HG02870 (cell line): ENCODE measurements at regions not wholly inside any gene's neighbourhood (a gene's known extent, or its start where the extent isn't known, plus 50 kb on each side); places are given as distances from the start of the nearest gene placed in this dataset.
"Not testable (repeated sequence)": the region's sequence is repeated elsewhere in the genome, so short reads cannot be mapped to it uniquely, and the experiment has no call there.

Experiments
- ATAC-seq: cut with Tn5 transposase; IDR thresholded peaks from one replicate; pipeline ENCODE4 v1.9.1; 2021; ENCODE audit warnings: mild to moderate bottlenecking, moderate library complexity; ENCODE audit not compliant: unreplicated experiment

DNA sequence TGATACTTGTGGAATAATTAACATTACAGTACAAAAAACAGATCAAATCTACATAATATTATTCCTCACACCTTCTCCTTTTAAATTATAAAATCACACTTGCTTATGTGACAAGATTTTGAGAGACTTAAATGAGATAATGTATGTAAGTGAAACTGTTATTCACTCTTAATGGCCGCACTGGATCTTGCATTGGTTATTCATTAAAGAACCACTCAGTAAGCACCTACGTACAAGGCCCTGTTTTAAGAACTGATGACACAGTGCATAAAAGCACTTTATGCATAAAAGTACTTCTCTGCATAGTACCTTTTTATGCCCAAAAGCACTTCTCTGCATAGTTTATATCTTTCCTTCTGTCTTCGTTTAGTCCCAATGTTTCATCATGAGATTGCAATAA, 172.1 kb downstream of the GOLGA6L6 start:
- ATAC-seq = no peak

DNA sequence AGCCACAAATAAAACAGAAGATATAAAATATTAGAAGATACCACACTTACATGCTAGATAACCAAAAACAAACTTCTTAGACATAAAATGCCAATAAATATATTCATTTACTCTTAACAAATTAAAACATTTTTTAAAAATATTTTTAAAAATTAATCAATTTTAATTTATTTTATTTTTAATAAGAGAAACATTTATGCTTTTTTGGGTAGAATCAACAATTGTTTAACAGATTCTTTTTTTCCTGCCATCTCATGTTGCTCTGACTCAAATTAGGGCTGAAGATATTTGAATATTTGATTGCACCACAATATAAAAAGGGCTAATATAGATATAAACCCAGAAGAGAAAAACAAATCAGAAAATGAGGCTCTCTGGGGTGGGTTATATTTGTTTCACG, 172.6 kb downstream of the GOLGA6L6 start:
- no peak for ATAC-seq

DNA sequence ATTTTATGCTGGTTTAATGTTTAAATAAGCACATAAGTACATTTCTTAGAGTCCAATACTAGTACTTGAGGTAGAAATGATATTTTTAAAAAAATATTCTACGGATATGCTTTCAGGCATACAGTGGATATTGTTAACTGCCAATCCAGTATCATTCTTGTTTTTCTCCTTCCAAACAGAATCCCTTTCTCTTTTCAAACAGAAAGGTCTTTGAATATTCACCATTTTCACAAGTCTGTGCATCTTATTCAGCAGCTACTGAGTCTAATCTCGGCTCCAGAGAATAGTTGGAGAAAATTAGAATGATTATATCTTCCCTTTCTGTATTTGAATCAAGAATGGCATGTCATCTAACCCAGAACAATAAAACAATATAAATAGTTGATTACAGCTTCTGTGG, 174.5 kb downstream of the GOLGA6L6 start:
- no peak for ATAC-seq

DNA sequence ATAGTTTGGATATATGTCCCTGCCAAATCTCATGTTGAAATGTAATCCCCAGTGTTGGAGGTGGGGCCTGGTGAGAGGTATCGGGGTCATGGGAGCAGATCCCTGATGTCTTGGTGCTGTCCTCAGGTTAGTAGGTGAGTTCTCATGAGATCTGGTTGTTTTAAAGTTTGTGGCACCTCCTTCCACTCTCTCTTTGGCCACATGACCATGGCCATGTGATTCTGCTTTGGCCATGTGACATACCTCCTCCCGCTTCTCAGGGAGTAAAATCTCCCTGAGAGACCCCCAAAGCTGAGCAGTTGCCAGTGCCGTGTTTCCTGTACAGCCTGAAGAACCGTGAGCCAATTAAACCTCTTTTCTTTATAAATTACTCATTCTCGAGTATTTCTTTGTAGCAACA, 178.0 kb downstream of the GOLGA6L6 start:
- not testable (repeated sequence) for ATAC-seq

DNA sequence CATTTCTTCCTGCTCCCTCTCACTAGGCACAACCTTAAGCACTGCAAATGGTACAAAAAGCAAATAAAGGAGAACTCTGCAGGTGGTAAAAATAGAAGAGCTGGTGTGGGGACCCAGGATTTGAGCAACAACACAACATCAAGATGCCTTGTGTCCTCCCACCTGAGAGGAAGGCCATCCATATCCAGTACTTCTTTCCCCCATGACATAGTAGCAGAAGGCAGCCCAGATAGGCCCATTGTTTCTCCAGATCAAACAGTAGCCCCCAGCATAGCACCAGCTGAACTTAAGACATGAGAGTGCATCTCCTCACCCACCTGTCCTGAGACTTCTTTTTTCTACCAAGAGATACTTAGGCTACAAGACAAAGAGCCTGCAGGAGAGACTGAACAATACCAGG, 180.5 kb downstream of the GOLGA6L6 start:
- ATAC-seq = no peak

DNA sequence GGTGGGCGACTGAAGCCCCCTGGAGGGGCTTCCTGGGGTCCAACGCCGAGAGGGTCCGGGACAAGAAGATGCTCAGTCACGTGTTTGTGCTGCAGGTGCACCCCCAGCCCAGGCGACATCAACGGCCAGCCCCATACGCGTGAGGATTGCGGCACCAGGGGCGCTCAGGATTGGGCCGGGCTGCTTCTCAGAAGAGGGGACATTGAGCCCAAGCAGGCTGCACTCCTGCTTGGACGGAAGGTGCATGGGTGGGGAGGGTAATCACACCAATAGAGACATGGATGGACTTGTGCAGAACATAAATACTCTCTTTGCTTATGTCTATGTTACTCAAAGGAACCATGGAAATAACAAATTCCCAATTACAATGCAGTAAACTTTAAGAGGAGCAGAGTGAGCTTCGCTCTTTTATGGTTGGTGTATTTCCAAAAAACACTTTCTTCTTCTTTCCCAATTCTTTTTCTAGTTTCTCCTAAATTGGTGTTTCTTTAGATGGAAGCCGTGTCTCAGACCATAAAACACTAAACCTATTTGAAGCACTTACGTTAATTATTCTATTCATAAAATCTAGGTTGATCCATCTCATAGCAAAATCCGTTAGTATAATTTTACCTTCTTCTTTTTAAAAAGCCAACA, 182.7 kb downstream of the GOLGA6L6 start:
- ATAC-seq = no peak

DNA sequence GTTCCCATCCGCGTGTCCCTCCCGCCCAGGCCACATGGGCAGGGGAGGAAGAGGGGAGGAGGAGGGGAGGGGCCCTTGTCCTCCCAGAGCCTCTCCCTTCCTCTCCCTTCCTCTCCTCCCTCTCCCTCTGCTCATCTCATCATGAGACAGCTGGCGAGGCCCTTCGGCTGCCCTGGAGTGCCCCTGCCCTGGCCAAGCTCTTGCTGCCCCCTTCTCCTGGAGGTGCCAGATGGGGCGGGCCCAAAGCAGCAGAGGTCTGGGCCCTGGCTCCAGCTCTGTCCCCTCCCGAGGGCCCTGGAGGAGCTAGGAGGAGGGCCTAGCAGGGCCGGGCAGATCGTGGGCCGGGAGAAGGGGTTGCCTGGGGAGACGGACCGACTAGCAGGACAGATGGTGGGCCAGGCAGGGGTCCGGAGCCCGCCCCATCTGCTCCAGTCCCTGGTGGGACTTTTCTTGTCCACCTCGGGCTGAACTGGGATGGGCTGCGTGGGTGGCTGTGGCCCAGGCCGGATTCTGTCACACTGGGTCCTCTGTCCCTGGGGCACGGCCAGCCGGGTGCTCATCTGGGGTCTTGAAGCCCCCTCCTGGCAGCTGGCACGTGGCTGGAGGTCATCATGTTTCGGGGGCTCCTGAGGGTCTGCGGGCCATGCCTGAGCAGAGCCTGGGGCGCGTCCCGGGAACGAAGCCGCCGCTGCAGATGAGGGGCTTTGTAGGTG, 183.4 kb downstream of the GOLGA6L6 start:
- no peak for ATAC-seq

DNA sequence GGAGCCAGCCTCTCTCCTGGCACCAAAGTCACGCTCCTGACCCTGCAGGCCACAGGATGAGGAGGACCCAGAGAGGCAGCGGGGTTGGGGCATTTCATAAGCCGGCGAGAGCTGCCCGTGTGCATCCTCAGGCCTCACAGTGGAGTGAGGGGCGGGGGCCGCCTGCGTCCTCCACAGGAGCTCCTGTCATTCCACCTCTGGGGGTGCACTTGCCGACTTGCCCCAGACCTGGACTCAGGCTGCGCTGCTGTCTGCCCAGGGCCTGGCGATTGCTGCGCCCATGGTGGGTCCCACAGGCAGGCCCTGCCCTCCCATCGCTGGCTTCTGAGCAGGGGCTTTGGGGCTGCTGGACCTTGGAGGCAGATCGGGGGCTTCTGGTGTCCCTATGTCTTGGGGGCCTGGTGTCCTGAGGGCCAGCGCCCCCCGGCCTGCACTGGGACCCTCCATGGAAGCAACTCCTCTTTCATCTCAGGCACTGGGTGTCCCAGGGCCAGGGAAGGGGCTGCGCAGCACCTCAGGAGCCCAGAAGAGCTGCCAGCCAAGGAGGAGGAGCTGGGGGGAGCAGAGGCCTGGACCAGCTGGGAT, 184.0 kb downstream of the GOLGA6L6 start:
- no peak for ATAC-seq

DNA sequence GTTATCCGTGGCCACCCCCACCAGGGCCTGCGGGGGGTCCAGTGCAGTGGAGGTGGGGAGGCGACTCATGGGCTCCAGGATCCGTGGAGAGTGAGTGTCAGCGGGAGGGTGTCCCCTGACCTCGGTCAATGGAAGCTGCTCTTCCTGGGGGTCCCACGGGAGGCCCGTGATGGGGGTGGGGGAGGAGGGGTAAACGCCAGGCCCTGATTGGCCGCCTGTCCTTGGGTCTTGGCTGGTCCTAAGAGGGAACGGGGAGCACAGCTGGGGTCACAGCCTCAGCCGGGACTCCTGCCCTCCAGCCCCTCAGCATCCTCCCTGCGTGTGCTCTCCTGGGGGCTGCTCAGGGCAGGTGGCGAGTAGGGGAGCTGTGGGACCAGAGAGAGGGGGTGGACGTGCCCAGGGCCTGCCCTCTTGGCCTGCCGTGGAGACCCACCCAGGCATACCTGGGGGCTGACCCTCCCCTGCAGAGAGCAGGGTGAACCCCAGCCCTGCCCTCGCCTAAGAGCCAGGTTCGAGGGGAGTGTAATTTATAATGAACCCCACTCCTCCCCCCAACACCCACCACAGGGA, 184.6 kb downstream of the GOLGA6L6 start:
- ATAC-seq = no peak

DNA sequence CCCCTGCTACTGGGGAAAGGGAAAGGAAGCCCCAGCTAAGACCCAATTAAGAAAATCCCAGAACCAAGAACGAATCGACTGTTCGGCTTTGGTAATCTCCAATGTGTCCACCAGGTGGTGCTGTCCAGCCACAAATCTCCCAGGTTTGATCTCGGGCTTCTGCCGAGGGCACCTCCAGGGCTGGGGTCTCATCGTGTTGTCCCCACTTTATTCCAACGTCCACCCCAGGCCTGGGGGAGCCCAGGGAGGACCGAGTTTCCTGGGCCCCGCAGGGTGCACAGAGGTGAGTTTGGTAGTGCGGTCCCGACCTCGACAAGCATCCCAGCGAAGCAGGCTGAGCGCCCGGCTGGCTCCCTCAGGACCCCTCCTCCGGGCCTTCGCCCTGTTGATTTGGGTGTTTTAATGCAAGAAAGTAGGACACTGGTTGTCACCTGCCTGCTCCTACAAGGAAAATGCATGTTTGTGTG, 185.1 kb downstream of the GOLGA6L6 start:
- ATAC-seq = peak; percentile 40

DNA sequence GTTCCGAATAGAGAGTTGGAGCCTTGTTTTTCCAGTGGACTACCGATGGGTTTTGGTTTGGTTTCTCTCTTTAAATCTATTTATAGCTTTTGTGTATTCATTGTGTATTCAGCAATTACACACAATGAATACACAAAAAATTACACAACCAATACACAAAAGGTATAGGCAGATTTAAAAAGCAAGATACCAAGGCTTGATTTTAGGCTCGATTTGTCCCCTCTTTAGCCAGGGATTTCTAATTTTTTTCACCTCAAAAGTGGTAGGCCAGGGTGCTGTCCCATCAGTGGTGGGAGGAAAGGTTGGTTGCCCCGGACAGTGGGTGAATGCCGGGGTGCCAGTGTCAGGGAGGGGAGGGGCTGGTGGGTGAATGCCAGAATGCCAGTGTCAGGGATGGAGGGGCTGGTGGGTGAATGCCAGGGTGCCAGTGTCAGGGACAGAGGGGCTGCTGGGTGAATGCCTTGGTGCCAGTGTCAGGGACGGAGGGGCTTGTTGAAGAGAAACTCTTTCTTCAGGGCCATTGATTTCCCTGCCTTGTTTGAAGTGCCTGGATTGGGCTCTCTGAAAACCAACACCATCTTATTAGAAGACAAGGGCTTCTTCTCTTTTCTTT, 186.2 kb downstream of the GOLGA6L6 start:
- ATAC-seq = no peak

DNA sequence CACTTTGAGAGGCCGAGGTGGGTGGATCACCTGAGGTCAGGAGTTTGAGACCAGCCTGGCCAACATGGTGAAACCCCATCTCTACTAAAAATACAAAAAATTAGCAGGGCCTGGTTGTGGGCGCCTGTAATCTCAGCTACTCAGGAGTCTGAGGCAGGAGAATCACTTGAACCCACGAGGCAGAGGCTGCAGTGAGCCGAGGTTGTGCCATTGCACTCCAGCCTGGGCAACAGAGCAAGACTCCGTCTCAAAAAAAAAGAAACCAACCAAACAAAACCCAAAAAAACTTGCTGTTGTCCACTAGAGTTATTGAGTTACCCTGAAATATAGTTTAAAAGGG, 186.7 kb downstream of the GOLGA6L6 start:
- ATAC-seq = not testable (repeated sequence)

DNA sequence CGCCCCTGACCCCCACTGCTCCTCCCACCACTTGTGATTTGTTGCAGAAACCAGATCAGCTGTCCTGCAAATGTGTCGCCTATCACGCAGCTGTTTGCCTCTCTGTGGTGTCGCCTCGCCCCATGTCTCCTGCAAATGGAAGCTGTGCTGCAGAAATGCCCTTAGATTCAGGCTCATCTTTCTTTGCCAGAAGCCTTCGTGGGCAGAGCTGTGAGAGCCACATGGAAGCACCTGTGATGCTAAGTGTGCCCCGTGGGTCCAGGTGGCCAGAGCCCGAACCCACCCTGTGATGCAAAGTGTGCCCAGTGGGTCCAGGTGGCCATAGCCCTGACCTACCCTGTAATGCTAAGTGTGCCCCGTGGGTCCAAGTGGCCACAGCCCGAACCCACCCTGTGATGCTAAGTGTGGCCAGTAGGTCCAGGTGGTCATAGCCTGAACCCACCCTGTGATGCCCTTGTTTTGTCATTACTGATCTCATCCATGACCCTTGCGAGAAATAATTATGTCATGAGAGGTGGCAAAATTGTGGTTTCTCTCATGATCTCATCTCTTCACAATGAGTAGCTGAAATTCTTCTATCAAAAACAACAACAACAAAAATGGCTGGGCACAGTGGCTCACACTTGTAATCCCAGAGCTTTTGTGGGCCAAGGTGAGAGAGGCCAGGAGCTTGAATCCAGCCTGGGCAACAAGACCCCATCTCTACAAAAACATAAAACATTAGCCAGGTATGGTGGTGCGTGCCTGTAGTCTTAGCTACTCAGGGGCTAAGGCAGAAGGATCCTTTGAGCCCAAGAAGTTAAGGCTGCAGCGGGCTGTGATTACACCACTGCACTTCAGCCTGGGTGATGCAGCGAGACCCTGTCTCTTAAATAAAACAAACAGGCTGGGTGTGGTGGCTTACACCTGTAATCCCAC, 187.4 kb downstream of the GOLGA6L6 start:
- no peak for ATAC-seq

DNA sequence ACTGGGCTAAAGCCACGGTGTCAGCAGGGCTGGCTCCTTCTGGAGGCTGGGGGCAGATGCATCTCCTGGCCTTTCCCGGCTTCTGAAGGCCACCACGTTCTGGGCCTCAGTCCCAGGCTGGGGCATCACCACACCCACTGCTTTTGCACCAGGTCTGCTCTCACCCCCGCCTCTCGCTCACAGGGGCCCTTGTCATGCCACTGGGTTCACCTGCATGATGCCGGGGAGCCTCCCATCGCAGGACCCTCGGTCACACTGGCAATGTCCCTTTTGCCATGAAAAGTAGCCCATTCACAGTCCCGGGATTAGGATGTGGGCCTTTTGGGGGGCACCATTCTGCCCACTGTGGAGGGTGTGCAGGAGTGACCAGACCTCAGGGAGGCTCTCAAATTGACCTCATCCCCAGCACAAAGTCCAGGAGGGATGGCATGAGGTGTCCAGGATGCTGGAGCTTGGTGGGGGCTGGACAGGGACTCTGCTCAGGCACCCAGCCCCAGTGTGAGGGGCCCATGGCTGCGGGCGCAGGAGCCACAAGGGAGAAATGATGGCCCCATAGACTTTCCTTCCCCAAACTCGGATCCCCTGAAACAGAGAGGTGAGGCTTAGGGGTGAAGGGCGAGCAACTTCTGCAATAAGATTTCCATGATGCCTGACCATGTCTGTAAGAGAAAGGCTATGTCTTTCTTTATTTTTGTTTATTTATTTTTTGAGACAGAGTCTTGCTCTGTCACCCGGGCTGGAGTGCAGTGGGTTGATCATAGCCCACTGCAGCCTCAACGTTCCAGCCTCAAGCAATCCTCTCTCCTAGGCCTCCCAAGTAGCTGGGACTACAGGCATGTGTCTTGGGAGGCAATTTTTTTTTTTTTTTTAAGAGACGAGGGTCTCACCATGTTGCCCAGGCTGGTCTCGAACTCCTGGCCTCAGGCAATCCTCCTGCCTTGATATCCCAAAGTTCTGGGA, 189.1 kb downstream of the GOLGA6L6 start:
- no peak for ATAC-seq

DNA sequence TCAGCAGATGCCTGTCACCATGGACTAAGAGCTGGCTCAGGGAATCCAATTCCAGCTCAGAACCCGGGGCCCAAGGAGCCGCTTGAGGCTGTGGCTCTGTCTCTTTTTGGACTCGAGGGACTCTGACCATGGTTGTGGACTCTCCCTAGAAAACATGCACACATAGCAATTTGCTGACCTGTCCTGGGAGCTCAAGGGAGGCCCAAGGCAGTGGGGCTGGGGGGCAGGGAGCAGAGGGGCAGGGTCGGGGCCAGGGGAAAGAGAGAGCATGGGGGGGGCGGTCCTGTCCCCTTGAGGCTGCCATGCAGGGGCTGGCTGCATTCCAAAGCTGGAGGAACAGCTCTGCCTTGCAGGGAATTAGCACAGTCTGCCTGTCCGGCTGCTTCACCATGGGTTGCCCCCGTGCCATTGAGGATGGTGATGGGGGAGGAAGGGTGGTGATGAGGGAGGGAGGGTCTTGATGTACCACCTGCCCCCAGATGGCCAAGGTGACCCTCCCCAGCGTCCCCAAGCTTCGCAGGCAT, 190.1 kb downstream of the GOLGA6L6 start:
- no peak for ATAC-seq

DNA sequence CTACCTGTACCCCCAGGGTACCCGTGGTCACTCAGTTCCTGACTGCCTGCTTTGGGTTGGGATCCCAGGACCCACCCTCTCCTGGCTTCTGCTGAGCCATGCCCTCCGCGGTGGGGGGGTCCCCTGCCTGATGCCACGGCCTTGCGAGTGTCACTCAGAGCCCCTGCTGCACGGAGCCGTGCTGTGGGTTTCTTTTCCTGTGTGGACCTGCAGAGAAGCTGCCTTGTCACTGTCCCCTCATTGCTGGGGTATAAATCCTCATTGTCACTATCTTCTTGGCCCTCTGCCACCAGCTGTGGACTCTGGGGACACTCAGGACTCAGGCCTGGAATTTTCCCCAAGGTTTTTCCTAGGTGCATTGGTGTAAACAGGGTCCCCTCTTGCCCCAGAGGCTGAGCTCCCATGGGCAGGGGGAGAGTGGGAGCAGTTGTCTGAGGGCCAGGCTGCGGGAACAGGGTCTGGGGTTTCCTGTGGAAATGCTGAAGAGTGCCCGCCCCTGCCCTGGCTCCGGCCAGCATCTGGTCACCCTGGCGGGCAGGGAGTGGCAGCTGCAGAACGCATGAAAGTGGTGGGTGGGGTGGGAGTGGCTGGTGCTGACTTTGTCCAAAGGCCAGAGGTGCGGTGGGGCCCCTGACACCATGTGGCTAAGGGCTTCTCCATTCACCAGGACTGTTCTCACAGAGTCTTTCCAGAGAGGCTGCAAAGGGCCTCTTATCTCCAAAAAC, 191.7 kb downstream of the GOLGA6L6 start:
- no peak for ATAC-seq

DNA sequence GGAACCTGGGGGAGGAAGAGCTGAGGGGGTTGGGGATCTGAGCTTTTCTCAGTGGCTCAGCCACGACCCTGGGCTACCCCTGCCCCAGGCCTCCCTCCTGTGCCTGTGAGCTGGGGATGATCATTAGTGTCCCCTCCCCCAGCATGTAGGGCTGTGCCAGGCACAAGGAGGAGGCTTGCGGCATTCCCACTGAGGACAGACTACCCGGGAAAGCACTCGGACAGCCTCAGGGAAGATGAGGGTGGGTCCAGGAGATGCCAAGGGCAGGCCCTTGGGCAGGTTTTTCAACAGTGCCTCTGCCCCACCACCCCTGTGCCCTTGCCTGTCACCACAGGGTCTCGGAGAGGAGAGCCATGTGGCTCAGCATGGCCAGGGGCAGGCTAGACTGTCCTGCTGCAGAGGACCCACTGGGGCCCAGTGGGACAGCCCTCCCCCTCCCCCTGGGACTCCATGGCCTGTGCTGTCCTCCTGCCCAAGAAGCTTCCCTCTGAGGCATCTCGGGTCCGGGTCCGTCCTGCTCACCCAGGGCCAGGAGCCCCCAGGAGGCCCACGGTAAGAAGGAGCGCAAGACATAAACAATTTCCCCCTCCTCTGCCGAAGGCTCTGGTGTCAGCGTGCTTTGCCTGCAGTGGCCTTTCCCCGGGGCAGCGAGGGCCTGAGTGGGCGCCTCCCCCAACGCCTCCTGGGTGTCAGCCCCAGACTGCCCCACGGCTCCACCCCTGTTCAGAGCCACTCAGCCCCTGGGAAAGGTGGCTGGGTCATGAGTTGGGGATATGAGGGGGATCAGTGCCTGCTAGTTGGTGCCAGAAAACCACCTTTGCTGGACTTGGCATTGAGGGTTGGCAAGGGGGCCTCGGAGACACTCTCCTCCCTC, 192.5 kb downstream of the GOLGA6L6 start:
- ATAC-seq = no peak
